H1 (cell line): ENCODE measurements at regions not wholly inside any gene's neighbourhood (a gene's known extent, or its start where the extent isn't known, plus 50 kb on each side); places are given as distances from the start of the nearest gene placed in this dataset.

Source experiments
- CTCF ChIA-PET: fragments of 300-600 bp; sonication (Branson Sonifier 250); formaldehyde crosslinking; loops from one replicate; lab custom pipeline; 2021; ENCODE audit not compliant: partially characterized antibody; lab: Charles Lee
- POLR2A ChIA-PET: fragments of 300-600 bp; sonication (Branson Sonifier 250); formaldehyde crosslinking; loops from one replicate; lab custom pipeline; 2021; ENCODE audit warnings: inconsistent platforms; ENCODE audit not compliant: partially characterized antibody; lab: Charles Lee
- DNase-seq, 2 experiments: peaks; one replicate each; pipeline versions ENCODE4 v3.0.0 to v3.0.0-alpha.2; 2010 to 2022; ENCODE audit warnings: low spot score in 2 of 2, low read depth in 1 of 2, mixed read lengths in 1 of 2
- FAIRE-seq: peaks from 2 replicates; lab custom pipeline; 2011; peaks lifted over from hg19 to GRCh38; lab: Jason Lieb, UNC
- H2AFZ ChIP-seq: 2 replicates; pipeline ENCODE4 v1.8.1; 2012; ENCODE audit warnings: low read length, inconsistent platforms
- H2AK5ac ChIP-seq: 2 replicates; pipeline ENCODE4 v1.6.1; 2013; ENCODE audit warnings: low read depth, low read length
- H2BK120ac ChIP-seq: replicated peaks from 2 replicates; pipeline ENCODE3; 2013; ENCODE audit warnings: low read depth, low read length, inconsistent platforms
- H2BK12ac ChIP-seq: 2 replicates; pipeline ENCODE4 v1.6.1; 2013; ENCODE audit warnings: low read depth, low read length
- H2BK15ac ChIP-seq: 2 replicates; pipeline ENCODE4 v1.6.1; 2013; ENCODE audit warnings: low read length
- H2BK20ac ChIP-seq: 2 replicates; pipeline ENCODE4 v1.6.1; 2013; ENCODE audit warnings: low read length
- H2BK5ac ChIP-seq: 2 replicates; pipeline ENCODE4 v1.6.1; 2013; ENCODE audit warnings: low read depth, low read length
- H3K14ac ChIP-seq: 2 replicates; pipeline ENCODE4 v1.6.1; 2013; ENCODE audit warnings: inconsistent platforms; ENCODE audit not compliant: insufficient read length
- H3K18ac ChIP-seq: 2 replicates; pipeline ENCODE4 v1.6.1; 2013; ENCODE audit warnings: low read length; ENCODE audit errors: extremely low read depth
- H3K23ac ChIP-seq: 2 replicates; pipeline ENCODE4 v1.6.1; 2013; ENCODE audit warnings: inconsistent platforms; ENCODE audit not compliant: insufficient read length
- H3K23me2 ChIP-seq: 2 replicates; pipeline ENCODE4 v1.6.1; 2013; ENCODE audit warnings: low read depth, low read length
- H3K27ac ChIP-seq: 2 replicates; pipeline ENCODE4 v1.6.1; 2011; ENCODE audit warnings: low read depth, low read length, inconsistent platforms
- H3K27me3 ChIP-seq, 4 experiments: replicated peaks in 1 of 4; 1 replicate in 1 of 4; 2 replicates in 3 of 4; pipeline versions ENCODE4 v1.6.1 to v1.8.1; 2011 to 2013; ENCODE audit warnings: low read length in 3 of 4, mild to moderate bottlenecking in 3 of 4, inconsistent platforms in 2 of 4, mixed read lengths in 2 of 4, moderate library complexity in 1 of 4; ENCODE audit not compliant: control insufficient read depth in 3 of 4, insufficient read depth in 3 of 4; ENCODE audit errors: extremely low read depth in 1 of 4
- H3K36me3 ChIP-seq, 4 experiments: 2 replicates each; pipeline versions ENCODE4 v1.6.1 to v1.8.1; 2011 to 2013; ENCODE audit warnings: mild to moderate bottlenecking in 4 of 4, low read length in 3 of 4, moderate library complexity in 2 of 4, control low read depth in 1 of 4, inconsistent platforms in 1 of 4; ENCODE audit not compliant: insufficient read depth in 4 of 4, control insufficient read depth in 2 of 4
- H3K4ac ChIP-seq: replicated peaks from 2 replicates; pipeline ENCODE3; 2013; ENCODE audit warnings: low read length, low read depth, mixed read lengths, inconsistent platforms; ENCODE audit not compliant: insufficient read length
- H3K4me1 ChIP-seq, 4 experiments: replicated peaks in 1 of 4; 1 replicate in 1 of 4; 2 replicates in 3 of 4; pipeline versions ENCODE4 v1.6.1 to v1.8.1; 2011 to 2013; ENCODE audit warnings: low read length in 3 of 4, inconsistent platforms in 2 of 4, mixed read lengths in 1 of 4; ENCODE audit not compliant: insufficient read depth in 4 of 4, control insufficient read depth in 3 of 4
- H3K4me2 ChIP-seq, 2 experiments: 2 replicates each; pipeline versions ENCODE4 v1.6.1 to v1.8.1; 2011 to 2013; ENCODE audit warnings: low read depth in 2 of 2, low read length in 2 of 2, control low read depth in 1 of 2, inconsistent platforms in 1 of 2, mild to moderate bottlenecking in 1 of 2; ENCODE audit not compliant: insufficient read depth in 1 of 2
- H3K4me3 ChIP-seq, 4 experiments: fragments of 200-600, 300-600 bp in 1 of 4; sonication (generic), shearing (Covaris generic), sonication (Bioruptor Twin) in 1 of 4; 2 replicates each; pipeline versions ENCODE4 v1.5.1 to v1.8.1; 2011 to 2016; ENCODE audit warnings: low read length in 4 of 4, low read depth in 3 of 4, control low read depth in 2 of 4, inconsistent platforms in 2 of 4, mild to moderate bottlenecking in 2 of 4, mixed read lengths in 1 of 4, moderate library complexity in 1 of 4; ENCODE audit not compliant: insufficient read depth in 2 of 4; ENCODE audit errors: extremely low read depth in 1 of 4
- H3K56ac ChIP-seq: replicated peaks from 2 replicates; pipeline ENCODE3; 2013; ENCODE audit warnings: low read depth, mild to moderate bottlenecking, mixed read lengths, low read length, inconsistent platforms; ENCODE audit not compliant: insufficient read length
- H3K79me1 ChIP-seq: 2 replicates; pipeline ENCODE4 v1.6.1; 2013; ENCODE audit warnings: low read depth, low read length, control low read depth
- H3K79me2 ChIP-seq, 2 experiments: 2 replicates each; pipeline versions ENCODE4 v1.6.1 to v1.8.1; 2012 to 2013; ENCODE audit warnings: low read length in 2 of 2, mild to moderate bottlenecking in 2 of 2, inconsistent platforms in 1 of 2; ENCODE audit not compliant: insufficient read depth in 2 of 2, control insufficient read depth in 1 of 2
- H3K9ac ChIP-seq, 4 experiments: replicated peaks in 1 of 4; 1 replicate in 1 of 4; 2 replicates in 3 of 4; pipeline versions ENCODE4 v1.6.1 to v1.8.1; 2011 to 2013; ENCODE audit warnings: low read depth in 3 of 4, low read length in 3 of 4, control low read depth in 2 of 4, mild to moderate bottlenecking in 2 of 4, moderate library complexity in 2 of 4, inconsistent platforms in 1 of 4; ENCODE audit errors: extremely low read depth in 1 of 4
- H3K9me3 ChIP-seq, 2 experiments: 2 replicates each; pipeline versions ENCODE4 v1.6.1 to v1.8.1; 2012 to 2013; ENCODE audit warnings: mild to moderate bottlenecking in 2 of 2, moderate library complexity in 2 of 2, control low read depth in 1 of 2, inconsistent platforms in 1 of 2, low read depth in 1 of 2, low read length in 1 of 2, mixed read lengths in 1 of 2; ENCODE audit not compliant: insufficient read depth in 2 of 2
- H4K20me1 ChIP-seq, 2 experiments: replicated peaks in 1 of 2; 2 replicates each; pipeline versions ENCODE3 to v1.8.1; 2011 to 2013; ENCODE audit warnings: inconsistent platforms in 2 of 2, low read length in 2 of 2, mild to moderate bottlenecking in 1 of 2; ENCODE audit not compliant: insufficient read depth in 2 of 2, control insufficient read depth in 1 of 2
- H4K5ac ChIP-seq: 2 replicates; pipeline ENCODE4 v1.6.1; 2013; ENCODE audit warnings: low read length, low read depth, mixed read lengths, inconsistent platforms; ENCODE audit not compliant: insufficient read length
- H4K8ac ChIP-seq: 2 replicates; pipeline ENCODE4 v1.8.0; 2013; ENCODE audit warnings: mild to moderate bottlenecking, moderate library complexity, low read length, inconsistent platforms; ENCODE audit not compliant: insufficient read depth; ENCODE audit errors: extremely low read depth
- H4K91ac ChIP-seq: replicated peaks from 2 replicates; pipeline ENCODE3; 2013; ENCODE audit warnings: low read length, mixed read lengths, inconsistent platforms; ENCODE audit not compliant: insufficient read length
- CBX8 ChIP-seq: fragments of 300-800, 300-1000 bp; sonication (generic); IDR thresholded peaks from 2 replicates; pipeline ENCODE4 v1.7.1; 2016; ENCODE audit warnings: low read depth, low read length, borderline replicate concordance
- CHD1 ChIP-seq: IDR thresholded peaks from 2 replicates; pipeline ENCODE4 v1.6.1; 2012; ENCODE audit warnings: low read depth, low read length, improper control_type of control experiment
- EP300 ChIP-seq, 2 experiments: IDR thresholded peaks; 1 replicate in 1 of 2; 2 replicates in 1 of 2; pipeline ENCODE4 v1.6.1; 2011 to 2012; ENCODE audit warnings: low read depth in 2 of 2, low read length in 2 of 2, mild to moderate bottlenecking in 2 of 2, borderline replicate concordance in 1 of 2, inconsistent platforms in 1 of 2, moderate library complexity in 1 of 2
- EZH2 ChIP-seq: fragments of 200-600 bp; sonication (generic); IDR thresholded peaks from 2 replicates; pipeline ENCODE4 v1.7.1; 2012; ENCODE audit warnings: low read depth, mild to moderate bottlenecking, moderate library complexity, low read length, inconsistent platforms; ENCODE audit not compliant: severe bottlenecking
- HDAC6 ChIP-seq: IDR thresholded peaks from one replicate; pipeline ENCODE4 v1.7.1; 2012; ENCODE audit warnings: low read depth, mild to moderate bottlenecking, inconsistent platforms, low read length, moderate library complexity
- TAF1 ChIP-seq: IDR thresholded peaks from 2 replicates; pipeline ENCODE4 v1.6.1; 2011; ENCODE audit warnings: mild to moderate bottlenecking, low read depth, low read length
- YY1 ChIP-seq: IDR thresholded peaks from 2 replicates; pipeline ENCODE4 v1.6.1; 2011; ENCODE audit warnings: low read depth, mild to moderate bottlenecking, low read length
- ZNF274 ChIP-seq: IDR thresholded peaks from 2 replicates; pipeline ENCODE4 v1.7.0; 2012; ENCODE audit warnings: low read length, borderline replicate concordance; ENCODE audit errors: extremely low read depth
- WGBS, 2 experiments: shearing (Covaris generic) in 1 of 2; methylation state at CpG; one replicate each; pipeline versions ENCODE4 v1.1.6 to v1.1.7; 2013 to 2015; ENCODE audit warnings: low lambda C conversion rate in 2 of 2, mixed read lengths in 2 of 2, inconsistent platforms in 1 of 2, low coverage in 1 of 2, missing lambda C conversion rate in 1 of 2; ENCODE audit not compliant: insufficient replicate concordance in 2 of 2, insufficient coverage in 1 of 2, insufficient read length in 1 of 2; ENCODE audit errors: extremely low coverage in 1 of 2, missing lambda C conversion rate in 1 of 2; 5-methylcytosine and 5-hydroxymethylcytosine counted together
- TF ChIP-seq, protein P1 (sequence below): IDR thresholded peaks from 2 replicates; pipeline ENCODE4 v1.6.1; 2012; ENCODE audit warnings: inconsistent platforms
- TF ChIP-seq, protein P2 (sequence below): IDR thresholded peaks from 2 replicates; pipeline ENCODE4 v1.6.1; 2011; ENCODE audit warnings: low read depth, mild to moderate bottlenecking, low read length; ENCODE audit not compliant: insufficient read depth
- TF ChIP-seq, protein P3 (sequence below): IDR thresholded peaks from 2 replicates; pipeline ENCODE4 v1.6.1; 2011; ENCODE audit warnings: low read length, improper control_type of control experiment

DNA sequence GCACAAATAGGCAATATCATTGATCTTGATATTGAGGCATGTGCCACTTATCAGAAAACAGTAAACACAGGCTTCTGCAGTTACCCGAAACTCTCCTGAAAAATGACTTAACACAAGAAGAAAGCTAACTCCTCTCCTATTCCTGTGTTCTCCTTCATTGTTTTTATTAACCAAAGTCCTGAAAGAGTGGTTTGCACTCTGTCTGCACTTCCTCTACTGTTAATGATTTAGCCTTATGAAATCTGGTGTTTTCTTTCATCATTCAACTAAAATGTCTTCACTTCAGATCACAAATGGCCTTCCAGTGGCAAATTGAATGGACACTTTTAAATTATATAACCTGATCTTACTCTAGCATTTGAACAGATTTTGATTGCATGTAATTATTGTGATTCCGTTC lies 630.6 kb upstream of the PHF14 start (continued):
- TF ChIP-seq ZNF274 = no peak

DNA sequence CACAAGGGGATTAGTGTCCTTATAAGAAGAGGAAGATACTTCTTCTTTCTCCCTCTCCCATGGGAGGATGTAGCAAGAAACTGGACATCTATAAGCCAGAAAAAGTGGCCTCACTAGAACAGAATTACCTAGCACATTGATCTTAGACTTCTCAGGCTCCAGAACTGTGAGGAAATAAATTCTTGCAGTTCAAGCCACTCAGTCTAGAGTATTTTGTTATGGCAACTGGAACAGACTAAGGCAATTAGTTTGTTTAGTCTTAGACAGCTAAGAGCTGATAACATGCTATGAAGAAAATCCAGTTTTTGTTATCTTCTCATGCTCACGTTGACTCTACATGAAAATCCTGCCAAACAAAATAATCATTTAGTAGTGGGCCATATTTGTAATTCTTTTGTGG lies 627.6 kb upstream of the PHF14 start:
- CTCF ChIA-PET = no interaction called here
- H2AK5ac ChIP-seq = no peak overlapping the region
- H3K4ac ChIP-seq = no peak overlapping the region
- no peak overlapping the region for H3K4me3 ChIP-seq
- WGBS, 2 experiments = 95% methylated on average over 1 of the region's 1 CpG; no CpG with 5 or more reads in 1 of the 2 experiments
- no peaks in the 10 kb centered on the region for H3K23me2 ChIP-seq
- no peak overlapping the region for H2BK5ac ChIP-seq
- DNase-seq (no peak), FAIRE-seq (no peak)
- H3K27ac ChIP-seq = no peak overlapping the region
- POLR2A ChIA-PET = no interaction called here
- H3K79me2 ChIP-seq = no peaks in the 10 kb centered on the region
- H2BK12ac ChIP-seq = no peak overlapping the region
- no peaks in the 10 kb centered on the region for H3K79me1 ChIP-seq
- H2BK20ac ChIP-seq = no peak overlapping the region
- H3K9me3 ChIP-seq = no peaks in the 10 kb centered on the region
- H3K27me3 ChIP-seq = no peaks in the 10 kb centered on the region
- no peaks in the 10 kb centered on the region for H3K4me1 ChIP-seq
- no peaks in the 10 kb centered on the region for H3K36me3 ChIP-seq
- H4K91ac ChIP-seq = no peak overlapping the region
- no peak overlapping the region for H4K5ac ChIP-seq
- H3K56ac ChIP-seq = no peak overlapping the region
- no peak overlapping the region for H4K8ac ChIP-seq
- no peak overlapping the region for H2AFZ ChIP-seq
- no peak overlapping the region for H3K14ac ChIP-seq
- H4K20me1 ChIP-seq = no peaks in the 10 kb centered on the region
- no peak overlapping the region for H3K9ac ChIP-seq
- no peak overlapping the region for H2BK120ac ChIP-seq
- H3K23ac ChIP-seq = no peak overlapping the region
- no peak overlapping the region for H3K4me2 ChIP-seq
- no peak overlapping the region for H2BK15ac ChIP-seq
- H3K18ac ChIP-seq = no peak overlapping the region
- TF ChIP-seq, protein P1, sequence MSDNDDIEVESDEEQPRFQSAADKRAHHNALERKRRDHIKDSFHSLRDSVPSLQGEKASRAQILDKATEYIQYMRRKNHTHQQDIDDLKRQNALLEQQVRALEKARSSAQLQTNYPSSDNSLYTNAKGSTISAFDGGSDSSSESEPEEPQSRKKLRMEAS = no peak
- TF ChIP-seq, protein P2, sequence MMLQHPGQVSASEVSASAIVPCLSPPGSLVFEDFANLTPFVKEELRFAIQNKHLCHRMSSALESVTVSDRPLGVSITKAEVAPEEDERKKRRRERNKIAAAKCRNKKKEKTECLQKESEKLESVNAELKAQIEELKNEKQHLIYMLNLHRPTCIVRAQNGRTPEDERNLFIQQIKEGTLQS = no peak
- TF ChIP-seq, protein P3, sequence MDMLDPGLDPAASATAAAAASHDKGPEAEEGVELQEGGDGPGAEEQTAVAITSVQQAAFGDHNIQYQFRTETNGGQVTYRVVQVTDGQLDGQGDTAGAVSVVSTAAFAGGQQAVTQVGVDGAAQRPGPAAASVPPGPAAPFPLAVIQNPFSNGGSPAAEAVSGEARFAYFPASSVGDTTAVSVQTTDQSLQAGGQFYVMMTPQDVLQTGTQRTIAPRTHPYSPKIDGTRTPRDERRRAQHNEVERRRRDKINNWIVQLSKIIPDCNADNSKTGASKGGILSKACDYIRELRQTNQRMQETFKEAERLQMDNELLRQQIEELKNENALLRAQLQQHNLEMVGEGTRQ = no peak
- TF ChIP-seq CHD1 = no peak
- TF ChIP-seq CBX8 = no peak
- TF ChIP-seq HDAC6 = no peak
- no peak for TF ChIP-seq TAF1
- no peak for TF ChIP-seq EP300 (IDR thresholded peaks at IDR 0.05; ENCODE audit: borderline replicate concordance in 1 of 2, low read depth in 2 of 2, low read length in 2 of 2)
- no peak for TF ChIP-seq YY1
- TF ChIP-seq EZH2 = no peak
